ENCODE measurements at regions not wholly inside any gene's neighbourhood (a gene's known extent, or its start where the extent isn't known, plus 50 kb on each side); places are given as distances from the start of the nearest gene placed in this dataset.

GRCh38 chr3:115281697-115282675 is 134.9 kb upstream of the ZBTB20 start:
- ChIA-PET CTCF (interaction anchor here (1.7 kb wide), 1 partner anchor 64 kb away, joined by 4 read pairs; no protein-coding TSS in a partner anchor), POLR2A (no interaction called here)
- TF ChIP-seq CTCF (IDR thresholded peaks at IDR 0.05; ENCODE audit: low read depth, low read length): no peak
- no peaks in the 10 kb centered on the region for H3K9me3 ChIP-seq (ENCODE audit: control insufficient read depth, insufficient read depth, low read length)
- DNase-seq (ENCODE audit: low read depth, low spot score): no peak
- no peaks in the 10 kb centered on the region for H3K27me3 ChIP-seq (ENCODE audit: control insufficient read depth, insufficient read depth, low read length)
- no peak overlapping the region for H3K4me3 ChIP-seq (ENCODE audit: low read depth, low read length)
- H3K27ac ChIP-seq (ENCODE audit: low read depth, low read length): no peak overlapping the region

GRCh38 chr3:115284980-115285379 is 137.9 kb upstream of the ZBTB20 start:
- Histone ChIP-seq H3K27me3 (ENCODE audit: control insufficient read depth, insufficient read depth, low read length) (no peaks in the 10 kb centered on the region), H3K27ac (ENCODE audit: low read depth, low read length) (no peak overlapping the region), H3K9me3 (ENCODE audit: control insufficient read depth, insufficient read depth, low read length) (no peaks in the 10 kb centered on the region), H3K4me3 (ENCODE audit: low read depth, low read length) (no peak overlapping the region)
- ChIA-PET POLR2A (no interaction called here), CTCF (no interaction called here)
- no peak for DNase-seq (ENCODE audit: low read depth, low spot score)
- TF ChIP-seq CTCF (IDR thresholded peaks at IDR 0.05; ENCODE audit: low read depth, low read length): no peak

GRCh38 chr3:115286529-115287197 is 139.6 kb upstream of the ZBTB20 start:
- POLR2A ChIA-PET: no interaction called here
- CTCF ChIA-PET: no interaction called here

GRCh38 chr3:115287198-115287597 is 140.1 kb upstream of the ZBTB20 start:
- Histone ChIP-seq H3K27ac (ENCODE audit: low read depth, low read length) (no peak overlapping the region), H3K4me3 (ENCODE audit: low read depth, low read length) (no peak overlapping the region), H3K27me3 (ENCODE audit: control insufficient read depth, insufficient read depth, low read length) (no peaks in the 10 kb centered on the region), H3K9me3 (ENCODE audit: control insufficient read depth, insufficient read depth, low read length) (no peaks in the 10 kb centered on the region)
- POLR2A ChIA-PET: no interaction called here
- CTCF ChIA-PET: no interaction called here
- no peak for TF ChIP-seq CTCF (IDR thresholded peaks at IDR 0.05; ENCODE audit: low read depth, low read length)
- DNase-seq (ENCODE audit: low read depth, low spot score): no peak

More at GRCh38 chr3:115286529-115287197, 139.6 kb upstream of the ZBTB20 start:
- Histone ChIP-seq H3K4me3 (ENCODE audit: low read depth, low read length) (no peak overlapping the region), H3K27ac (ENCODE audit: low read depth, low read length) (no peak overlapping the region), H3K9me3 (ENCODE audit: control insufficient read depth, insufficient read depth, low read length) (no peaks in the 10 kb centered on the region), H3K27me3 (ENCODE audit: control insufficient read depth, insufficient read depth, low read length) (no peaks in the 10 kb centered on the region)
- TF ChIP-seq CTCF (IDR thresholded peaks at IDR 0.05; ENCODE audit: low read depth, low read length): no peak
- DNase-seq (ENCODE audit: low read depth, low spot score): no peak

- CTCF ChIA-PET: no interaction called here
- Histone ChIP-seq H3K4me3 (ENCODE audit: low read depth, low read length) (no peak overlapping the region), H3K9me3 (ENCODE audit: control insufficient read depth, insufficient read depth, low read length) (no peaks in the 10 kb centered on the region), H3K27ac (ENCODE audit: low read depth, low read length) (no peak overlapping the region), H3K27me3 (ENCODE audit: control insufficient read depth, insufficient read depth, low read length) (no peaks in the 10 kb centered on the region)
- no peak for TF ChIP-seq CTCF (IDR thresholded peaks at IDR 0.05; ENCODE audit: low read depth, low read length)
- no peak for DNase-seq (ENCODE audit: low read depth, low spot score)
- POLR2A ChIA-PET: no interaction called here
Measured at GRCh38 chr3:115292131-115292530, 145.0 kb upstream of the ZBTB20 start.

All from AG04450 (cell line).